HG03354 (cell line): ENCODE measurements at regions not wholly inside any gene's neighbourhood (a gene's known extent, or its start where the extent isn't known, plus 50 kb on each side); places are given as distances from the start of the nearest gene placed in this dataset.
"Not testable (repeated sequence)": the region's sequence is repeated elsewhere in the genome, so short reads cannot be mapped to it uniquely, and the experiment has no call there.

Experiments
- ATAC-seq: cut with Tn5 transposase; IDR thresholded peaks from one replicate; pipeline ENCODE4 v1.9.1; 2021; ENCODE audit warnings: mild to moderate bottlenecking; ENCODE audit not compliant: unreplicated experiment, poor library complexity, severe bottlenecking

GRCh38 chr4:114326358-114326757 is 272.2 kb upstream of the UGT8 start:
- no peak for ATAC-seq

- no peak for ATAC-seq
Observed at GRCh38 chr4:114332119-114332518, 266.5 kb upstream of the UGT8 start.

- not testable (repeated sequence) for ATAC-seq
Observed at GRCh38 chr4:114334363-114334762, 264.2 kb upstream of the UGT8 start.

- no peak for ATAC-seq
Observed at GRCh38 chr4:114334884-114335330, 263.7 kb upstream of the UGT8 start.

GRCh38 chr4:114335339-114335738 is 263.3 kb upstream of the UGT8 start:
- no peak for ATAC-seq

GRCh38 chr4:114343015-114343414 is 255.6 kb upstream of the UGT8 start:
- no peak for ATAC-seq

- no peak for ATAC-seq
Observed at GRCh38 chr4:114349543-114350175, 248.9 kb upstream of the UGT8 start.

- ATAC-seq: no peak
Observed at GRCh38 chr4:114358901-114359300, 239.7 kb upstream of the UGT8 start.

- no peak for ATAC-seq
Observed at GRCh38 chr4:114361249-114361648, 237.4 kb upstream of the UGT8 start.

- no peak for ATAC-seq
Observed at GRCh38 chr4:114364857-114365256, 233.8 kb upstream of the UGT8 start.

- no peak for ATAC-seq
Observed at GRCh38 chr4:114365591-114365990, 233.0 kb upstream of the UGT8 start.

GRCh38 chr4:114366368-114366767 is 232.2 kb upstream of the UGT8 start:
- ATAC-seq: no peak

GRCh38 chr4:114368751-114369150 is 229.9 kb upstream of the UGT8 start:
- ATAC-seq: no peak

GRCh38 chr4:114373508-114373907 is 225.1 kb upstream of the UGT8 start:
- ATAC-seq: no peak

- no peak for ATAC-seq
Observed at GRCh38 chr4:114378305-114378903, 220.2 kb upstream of the UGT8 start.

GRCh38 chr4:114383067-114383466 is 215.5 kb upstream of the UGT8 start:
- ATAC-seq: no peak

- no peak for ATAC-seq
Observed at GRCh38 chr4:114383721-114384120, 214.9 kb upstream of the UGT8 start.

GRCh38 chr4:114384629-114385028 is 214.0 kb upstream of the UGT8 start:
- no peak for ATAC-seq

GRCh38 chr4:114385195-114385985 is 213.2 kb upstream of the UGT8 start:
- ATAC-seq: peak; percentile 43

- ATAC-seq: peak; percentile 59
Observed at GRCh38 chr4:114386637-114387233, 211.9 kb upstream of the UGT8 start.
